ENCODE measurements at regions not wholly inside any gene's neighbourhood (a gene's known extent, or its start where the extent isn't known, plus 50 kb on each side); places are given as distances from the start of the nearest gene placed in this dataset.

DNA sequence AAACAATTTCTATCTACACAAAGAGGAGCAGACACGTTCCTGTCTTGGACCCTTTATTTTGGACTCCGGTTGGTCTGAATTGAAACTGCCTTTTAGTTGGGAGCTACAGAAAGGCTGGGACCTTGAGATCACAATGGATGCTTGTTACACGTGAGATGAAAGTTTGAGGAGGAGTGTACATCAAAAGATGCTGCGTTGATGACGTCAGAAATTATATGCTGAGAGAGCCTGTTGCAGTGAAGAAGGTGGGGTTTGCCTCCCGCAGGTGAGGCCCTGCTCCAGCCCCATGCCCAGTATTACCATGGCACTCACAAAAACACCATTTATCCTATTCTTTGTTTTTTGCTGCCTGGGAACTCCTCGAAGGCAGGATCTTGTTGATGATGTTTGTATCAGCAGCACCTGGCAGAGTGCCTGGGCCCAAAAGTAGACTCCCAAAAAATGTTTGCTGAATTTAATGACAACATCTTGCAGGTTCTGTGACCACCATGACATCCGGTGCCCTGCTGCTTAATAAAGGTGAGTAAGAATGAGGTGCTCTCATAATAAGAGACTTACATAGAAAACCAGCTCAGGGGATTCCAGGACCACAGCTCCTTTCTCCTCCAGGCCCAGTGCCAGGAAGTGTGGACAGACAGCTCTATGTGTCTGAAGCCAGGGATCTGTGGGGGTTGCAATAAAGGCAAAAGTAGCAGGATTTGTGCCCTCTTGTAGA is 136.1 kb upstream of the UBE2E1 start:
- Histone ChIP-seq H3K27me3 (replicated peaks in 1 of 4; ENCODE audit: control extremely low read depth in 1 of 4, control insufficient read depth in 3 of 4, insufficient read depth in 4 of 4, low read length in 3 of 4) (peaks cover 0 to 14% (median 5%) of the 10 kb centered on the region in 4 experiments), H3K4me3 (ENCODE audit: control extremely low read depth in 1 of 5, extremely low read depth in 1 of 5, insufficient read depth in 1 of 5, low read depth in 2 of 5, low read length in 4 of 5) (no peak overlapping the region), H4K20me1 (ENCODE audit: control insufficient read depth, insufficient read depth, low read length, poor library complexity, severe bottlenecking) (no peaks in the 10 kb centered on the region), H3K27ac (ENCODE audit: low read length in 2 of 2) (no peak overlapping the region), H3K9ac (ENCODE audit: low read length) (no peak overlapping the region), H3K4me2 (replicated peaks; ENCODE audit: low read depth, low read length, poor library complexity, severe bottlenecking) (no peak overlapping the region), H2AFZ (ENCODE audit: insufficient read depth, low read depth, low read length, poor library complexity, severe bottlenecking) (no peak overlapping the region), H3K36me3 (replicated peaks in 1 of 2; ENCODE audit: control extremely low read depth in 1 of 2, control insufficient read depth in 1 of 2, extremely low read depth in 1 of 2, insufficient read depth in 2 of 2, low read length in 1 of 2) (no peaks in the 10 kb centered on the region), H3K9me3 (ENCODE audit: control extremely low read depth in 1 of 3, control insufficient read depth in 2 of 3, insufficient read depth in 1 of 3, low read length in 2 of 3) (peaks cover 0 to 2% (median 0%) of the 10 kb centered on the region in 3 donors), H3K79me2 (ENCODE audit: control insufficient read depth, insufficient read depth, low read length) (no peaks in the 10 kb centered on the region), H3K4me1 (ENCODE audit: control insufficient read depth in 2 of 2, insufficient read depth in 2 of 2, low read length in 2 of 2) (peaks cover 9 to 16% of the 10 kb centered on the region in 2 donors)
- DNase-seq (no peak), ATAC-seq (ENCODE audit: low read depth) (no peak)
- intact Hi-C loops (cut with micrococcal nuclease): loop anchor here (10.0 kb wide), 1 partner anchor 465 kb away; the partner anchor contains the start of gene UBE2E2
- Mint-ChIP-seq H3K27ac (no peak overlapping the region), H3K9me3 (ENCODE audit: insufficient read depth) (no peaks in the 10 kb centered on the region), H3K4me1 (peaks cover 13% of the 10 kb centered on the region), H3K27me3 (peaks cover 26% of the 10 kb centered on the region), H3K4me3 (no peak overlapping the region)
- TF ChIP-seq, protein P1, sequence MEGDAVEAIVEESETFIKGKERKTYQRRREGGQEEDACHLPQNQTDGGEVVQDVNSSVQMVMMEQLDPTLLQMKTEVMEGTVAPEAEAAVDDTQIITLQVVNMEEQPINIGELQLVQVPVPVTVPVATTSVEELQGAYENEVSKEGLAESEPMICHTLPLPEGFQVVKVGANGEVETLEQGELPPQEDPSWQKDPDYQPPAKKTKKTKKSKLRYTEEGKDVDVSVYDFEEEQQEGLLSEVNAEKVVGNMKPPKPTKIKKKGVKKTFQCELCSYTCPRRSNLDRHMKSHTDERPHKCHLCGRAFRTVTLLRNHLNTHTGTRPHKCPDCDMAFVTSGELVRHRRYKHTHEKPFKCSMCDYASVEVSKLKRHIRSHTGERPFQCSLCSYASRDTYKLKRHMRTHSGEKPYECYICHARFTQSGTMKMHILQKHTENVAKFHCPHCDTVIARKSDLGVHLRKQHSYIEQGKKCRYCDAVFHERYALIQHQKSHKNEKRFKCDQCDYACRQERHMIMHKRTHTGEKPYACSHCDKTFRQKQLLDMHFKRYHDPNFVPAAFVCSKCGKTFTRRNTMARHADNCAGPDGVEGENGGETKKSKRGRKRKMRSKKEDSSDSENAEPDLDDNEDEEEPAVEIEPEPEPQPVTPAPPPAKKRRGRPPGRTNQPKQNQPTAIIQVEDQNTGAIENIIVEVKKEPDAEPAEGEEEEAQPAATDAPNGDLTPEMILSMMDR (IDR thresholded peaks at IDR 0.05): no peak
- TF ChIP-seq EZH2 (IDR thresholded peaks at IDR 0.05; ENCODE audit: borderline replicate concordance, insufficient read depth, low read depth, low read length, poor library complexity, severe bottlenecking): no peak
- ChIA-PET CTCF (no interaction called here), POLR2A (no interaction called here)
- WGBS (ENCODE audit: insufficient coverage): 100% methylated on average over 2 of the region's 8 CpGs

DNA sequence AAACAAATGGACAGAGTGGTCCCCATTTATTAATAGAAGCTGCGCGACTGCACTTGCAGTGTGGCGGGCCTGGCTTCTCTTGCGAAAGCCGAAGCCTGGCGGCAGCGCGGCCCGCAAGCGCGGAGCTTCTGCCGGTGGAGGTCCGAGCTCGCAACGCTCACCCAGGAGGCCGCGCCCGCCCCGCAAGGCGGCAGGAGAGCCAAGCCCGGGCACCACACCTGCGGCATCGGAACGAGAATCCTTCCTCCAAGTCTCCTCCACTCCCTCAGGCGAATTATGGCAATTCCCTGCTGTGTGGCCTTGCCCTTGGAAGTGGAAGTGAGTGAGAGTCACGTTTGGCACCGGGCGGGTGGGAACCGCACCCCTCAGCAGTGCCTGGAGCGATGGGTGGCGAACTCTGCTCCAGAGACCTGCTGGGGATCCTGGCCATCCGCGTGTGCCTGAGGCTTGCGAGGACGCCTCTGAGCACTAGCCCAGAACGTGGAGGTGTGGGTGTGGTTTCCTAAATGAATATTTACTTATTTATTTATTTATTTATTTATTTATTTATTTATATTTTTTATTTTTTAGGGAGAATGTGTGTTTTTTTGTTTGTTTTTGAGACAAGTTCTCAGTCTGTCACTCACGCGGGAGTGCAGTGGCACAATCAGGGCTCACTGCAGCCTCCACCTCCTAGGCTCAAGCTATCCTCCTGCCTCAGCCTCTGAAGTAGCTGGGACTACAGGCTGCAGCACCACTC is 133.7 kb upstream of the UBE2E1 start:
- Histone ChIP-seq H2AFZ (ENCODE audit: insufficient read depth, low read depth, low read length, poor library complexity, severe bottlenecking) (peak overlapping the region; percentile 57), H3K4me1 (ENCODE audit: control insufficient read depth in 2 of 2, insufficient read depth in 2 of 2, low read length in 2 of 2) (peaks cover 9 to 16% of the 10 kb centered on the region in 2 donors), H3K4me3 (ENCODE audit: control extremely low read depth in 1 of 5, extremely low read depth in 1 of 5, insufficient read depth in 1 of 5, low read depth in 2 of 5, low read length in 4 of 5) (peak overlapping the region in 3 of 5 experiments; percentile 15 to 28 (median 20)), H3K9me3 (ENCODE audit: control extremely low read depth in 1 of 3, control insufficient read depth in 2 of 3, insufficient read depth in 1 of 3, low read length in 2 of 3) (peaks cover 0 to 2% (median 0%) of the 10 kb centered on the region in 3 donors), H3K9ac (ENCODE audit: low read length) (peak overlapping the region; percentile 39), H3K4me2 (replicated peaks; ENCODE audit: low read depth, low read length, poor library complexity, severe bottlenecking) (peak overlapping the region; percentile 64), H4K20me1 (ENCODE audit: control insufficient read depth, insufficient read depth, low read length, poor library complexity, severe bottlenecking) (no peaks in the 10 kb centered on the region), H3K79me2 (ENCODE audit: control insufficient read depth, insufficient read depth, low read length) (no peaks in the 10 kb centered on the region), H3K27me3 (replicated peaks in 1 of 4; ENCODE audit: control extremely low read depth in 1 of 4, control insufficient read depth in 3 of 4, insufficient read depth in 4 of 4, low read length in 3 of 4) (peaks cover 0 to 14% (median 5%) of the 10 kb centered on the region in 4 experiments), H3K27ac (ENCODE audit: low read length in 2 of 2) (no peak overlapping the region), H3K36me3 (replicated peaks in 1 of 2; ENCODE audit: control extremely low read depth in 1 of 2, control insufficient read depth in 1 of 2, extremely low read depth in 1 of 2, insufficient read depth in 2 of 2, low read length in 1 of 2) (no peaks in the 10 kb centered on the region)
- intact Hi-C loops (cut with micrococcal nuclease): no loop called here
- ChIA-PET CTCF (interaction anchor here (0.6 kb wide), 1 partner anchor 246 kb away, joined by 3 read pairs; no protein-coding TSS in a partner anchor), POLR2A (no interaction called here)
- no peak overlapping the region for H3K27ac Mint-ChIP-seq
- H3K27me3 Mint-ChIP-seq: peaks cover 26% of the 10 kb centered on the region
- no peak for ATAC-seq (ENCODE audit: low read depth)
- WGBS (ENCODE audit: insufficient coverage): 42% methylated on average over 31 of the region's 38 CpGs
- DNase-seq: peak; percentile 40
- H3K4me3 Mint-ChIP-seq: peak overlapping the region; percentile 83
- TF ChIP-seq, protein P1 (IDR thresholded peaks at IDR 0.05): no peak
- TF ChIP-seq EZH2 (IDR thresholded peaks at IDR 0.05; ENCODE audit: borderline replicate concordance, insufficient read depth, low read depth, low read length, poor library complexity, severe bottlenecking): no peak
- H3K4me1 Mint-ChIP-seq: peaks cover 11% of the 10 kb centered on the region
- no peaks in the 10 kb centered on the region for H3K9me3 Mint-ChIP-seq (ENCODE audit: insufficient read depth)

Measured in B cell (primary cell).